NCI-H1694 treated with DMSO at 0.1 percent for 48 hours (cell line): ENCODE measurements at regions not wholly inside any gene's neighbourhood (a gene's known extent, or its start where the extent isn't known, plus 50 kb on each side); places are given as distances from the start of the nearest gene placed in this dataset.

Experiments
- DNase-seq: peaks from one replicate; lab custom pipeline; 2025; lab: John Stamatoyannopoulos, UW

- DNase-seq = no peak
Measured at GRCh38 chr18:53753601-53754000, 470.9 kb downstream of the MBD2 start.

- DNase-seq = no peak
Measured at GRCh38 chr18:53752781-53753367, 471.6 kb downstream of the MBD2 start.

GRCh38 chr18:53749766-53750165 lies 474.7 kb downstream of the MBD2 start:
- no peak for DNase-seq

GRCh38 chr18:53747663-53748160 lies 476.8 kb downstream of the MBD2 start:
- no peak for DNase-seq

- no peak for DNase-seq
Measured at GRCh38 chr18:53747210-53747609, 477.3 kb downstream of the MBD2 start.

GRCh38 chr18:53745986-53746385 lies 478.5 kb downstream of the MBD2 start:
- DNase-seq = no peak

GRCh38 chr18:53745224-53745967 lies 479.1 kb downstream of the MBD2 start:
- DNase-seq = no peak

- DNase-seq = no peak
Measured at GRCh38 chr18:53739700-53740099, 484.8 kb downstream of the MBD2 start.

GRCh38 chr18:53735526-53735925 lies 488.9 kb downstream of the MBD2 start:
- DNase-seq = no peak

- no peak for DNase-seq
Measured at GRCh38 chr18:53715243-53715853, 509.1 kb downstream of the MBD2 start.

- no peak for DNase-seq
Measured at GRCh38 chr18:53710080-53710479, 514.4 kb downstream of the MBD2 start.

- no peak for DNase-seq
Measured at GRCh38 chr18:53702480-53702879, 522.0 kb downstream of the MBD2 start.

- no peak for DNase-seq
Measured at GRCh38 chr18:53701697-53702096, 522.8 kb downstream of the MBD2 start.

GRCh38 chr18:53698907-53699306 lies 525.6 kb downstream of the MBD2 start:
- DNase-seq = peak; percentile 66

GRCh38 chr18:53689886-53690285 lies 534.6 kb downstream of the MBD2 start:
- no peak for DNase-seq

GRCh38 chr18:53686965-53687364 lies 537.5 kb downstream of the MBD2 start:
- DNase-seq = no peak

- no peak for DNase-seq
Measured at GRCh38 chr18:53682796-53683195, 541.7 kb downstream of the MBD2 start.

GRCh38 chr18:53677480-53677879 lies 547.0 kb downstream of the MBD2 start:
- no peak for DNase-seq

GRCh38 chr18:53665701-53666100 lies 558.8 kb downstream of the MBD2 start:
- no peak for DNase-seq

GRCh38 chr18:53664575-53664974 lies 559.9 kb downstream of the MBD2 start:
- DNase-seq = no peak

GRCh38 chr18:53660306-53660705 lies 564.2 kb downstream of the MBD2 start:
- no peak for DNase-seq

GRCh38 chr18:53657257-53657656 lies 567.2 kb downstream of the MBD2 start:
- DNase-seq = no peak

- no peak for DNase-seq
Measured at GRCh38 chr18:53649621-53650020, 574.8 kb downstream of the MBD2 start.
